Heart left ventricle (tissue), 13 donors: ENCODE measurements at regions not wholly inside any gene's neighbourhood (a gene's known extent, or its start where the extent isn't known, plus 50 kb on each side); places are given as distances from the start of the nearest gene placed in this dataset.

ENCODE experiments used
- POLR2A ChIP-seq, 2 donors: fragments of 450-650 bp; IDR thresholded peaks; one replicate each; pipeline ENCODE4 v1.6.1; 2017; ENCODE audit warnings: antibody characterized with exemption in 2 of 2, mild to moderate bottlenecking in 2 of 2, moderate library complexity in 2 of 2
- TF ChIP-seq, protein P1 (sequence below), 12 donors: fragments of 200-600 bp; sonication (generic) in 4 of 12; IDR thresholded peaks; one replicate each; pipeline versions ENCODE4 v1.5.0 to v1.8.0; 2018 to 2022; ENCODE audit warnings: antibody characterized with exemption in 12 of 12, mild to moderate bottlenecking in 5 of 12
- donor health status: ischemic (EF 13 %, LVEDD 7.1; RV severe dilation, severe dysfunction).
- donor health status: DM: no; HTN: yes; CAD: no.
- donor health status: DM: no; HTN: no; CAD: no.
- donor health status: ischemic (EF 25% LVEDD 6.9; RV normal size, moderate dysfunction).
- donor health status: ischemic (EF 25% LVEDD 5.7; RV mildly dilated, moderate dysfunction).
- donor health status: ischemic (EF 35%, LVEDD 5.7; RV mildly dilated, moderate dysfunction).
- donor health status: nonischemic (EF 11% LVEDD 7.7; RV severe dilation, severe dysfunction).
- donor health status: DM: yes; HTN: yes; CAD: no.
- donor health status: PGD.
- donor health status: ischemic (EF 29% LVEDD 5.4; RV normal size, mild dysfunction).
- donor health status: nonischemic (EF 23%, LVEDD 6.1; RV moderate dilation, normal function).

DNA sequence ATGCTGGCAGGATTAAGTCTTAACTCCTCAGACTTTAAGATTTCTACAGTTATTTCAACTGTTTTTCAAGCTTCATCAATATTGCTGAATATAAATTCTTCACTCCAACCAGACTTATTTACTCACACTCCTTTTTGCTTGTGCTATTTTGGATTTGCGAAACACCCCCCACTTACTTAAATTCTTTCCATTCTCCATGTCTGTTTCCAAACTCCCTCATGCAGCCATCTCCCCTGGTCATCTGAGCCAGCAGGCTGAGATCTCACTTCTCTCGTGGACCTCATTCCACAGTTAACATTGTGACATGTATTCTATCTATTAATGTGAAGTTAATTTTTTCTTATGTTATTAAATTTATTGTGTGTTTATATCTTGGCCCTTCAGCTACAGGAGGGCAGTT lies 188.9 kb upstream of the HDAC9 start:
- TF ChIP-seq, protein P1, sequence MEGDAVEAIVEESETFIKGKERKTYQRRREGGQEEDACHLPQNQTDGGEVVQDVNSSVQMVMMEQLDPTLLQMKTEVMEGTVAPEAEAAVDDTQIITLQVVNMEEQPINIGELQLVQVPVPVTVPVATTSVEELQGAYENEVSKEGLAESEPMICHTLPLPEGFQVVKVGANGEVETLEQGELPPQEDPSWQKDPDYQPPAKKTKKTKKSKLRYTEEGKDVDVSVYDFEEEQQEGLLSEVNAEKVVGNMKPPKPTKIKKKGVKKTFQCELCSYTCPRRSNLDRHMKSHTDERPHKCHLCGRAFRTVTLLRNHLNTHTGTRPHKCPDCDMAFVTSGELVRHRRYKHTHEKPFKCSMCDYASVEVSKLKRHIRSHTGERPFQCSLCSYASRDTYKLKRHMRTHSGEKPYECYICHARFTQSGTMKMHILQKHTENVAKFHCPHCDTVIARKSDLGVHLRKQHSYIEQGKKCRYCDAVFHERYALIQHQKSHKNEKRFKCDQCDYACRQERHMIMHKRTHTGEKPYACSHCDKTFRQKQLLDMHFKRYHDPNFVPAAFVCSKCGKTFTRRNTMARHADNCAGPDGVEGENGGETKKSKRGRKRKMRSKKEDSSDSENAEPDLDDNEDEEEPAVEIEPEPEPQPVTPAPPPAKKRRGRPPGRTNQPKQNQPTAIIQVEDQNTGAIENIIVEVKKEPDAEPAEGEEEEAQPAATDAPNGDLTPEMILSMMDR (IDR thresholded peaks at IDR 0.05), result no peak
- no peak for TF ChIP-seq POLR2A (IDR thresholded peaks at IDR 0.05)
